Small intestine (tissue), 7 donors: ENCODE measurements at regions not wholly inside any gene's neighbourhood (a gene's known extent, or its start where the extent isn't known, plus 50 kb on each side); places are given as distances from the start of the nearest gene placed in this dataset.

Experiments
- DNase-seq, 2 donors: peaks; one replicate each; pipeline versions ENCODE4 v3.0.0 to v3.0.0-alpha.2; 2013
- FAIRE-seq: peaks from 2 replicates; lab custom pipeline; 2012; peaks lifted over from hg19 to GRCh38; lab: Jason Lieb, UNC
- H3K27ac ChIP-seq, 3 donors: one replicate each; pipeline ENCODE4 v1.5.1; 2013; ENCODE audit warnings: low read length in 2 of 3, mild to moderate bottlenecking in 2 of 3, control low read depth in 1 of 3, inconsistent platforms in 1 of 3, low read depth in 1 of 3, moderate library complexity in 1 of 3
- H3K27me3 ChIP-seq, 3 donors: one replicate each; pipeline ENCODE4 v1.6.1; 2013; ENCODE audit warnings: low read length in 3 of 3, inconsistent platforms in 1 of 3; ENCODE audit not compliant: control insufficient read depth in 3 of 3, insufficient read depth in 3 of 3
- H3K36me3 ChIP-seq, 3 donors: one replicate each; pipeline ENCODE4 v1.6.1; 2013; ENCODE audit warnings: low read length in 3 of 3, inconsistent platforms in 1 of 3, low read depth in 1 of 3, mild to moderate bottlenecking in 1 of 3, moderate library complexity in 1 of 3; ENCODE audit not compliant: control insufficient read depth in 3 of 3, insufficient read depth in 2 of 3
- H3K4me1 ChIP-seq, 3 donors: one replicate each; pipeline ENCODE4 v1.6.1; 2013; ENCODE audit warnings: low read length in 2 of 3, inconsistent platforms in 1 of 3, low read depth in 1 of 3, mild to moderate bottlenecking in 1 of 3, moderate library complexity in 1 of 3; ENCODE audit not compliant: control insufficient read depth in 3 of 3, insufficient read depth in 2 of 3
- H3K4me3 ChIP-seq, 3 donors: one replicate each; pipeline ENCODE4 v1.5.1; 2013; ENCODE audit warnings: low read length in 3 of 3, control low read depth in 1 of 3, inconsistent platforms in 1 of 3, low read depth in 1 of 3, mild to moderate bottlenecking in 1 of 3, moderate library complexity in 1 of 3
- H3K9me3 ChIP-seq, 2 donors: one replicate each; pipeline ENCODE4 v1.6.1; 2013; ENCODE audit warnings: low read depth in 1 of 2, low read length in 1 of 2; ENCODE audit not compliant: control insufficient read depth in 2 of 2, insufficient read depth in 1 of 2
- WGBS, 3 donors: extraction: QIAGEN DNeasy Blood & Tissue Kit; methylation state at CpG; one replicate each; pipeline ENCODE4 v1.1.7; 2013; 5-methylcytosine and 5-hydroxymethylcytosine counted together
- donor health status: healthy with polysubstance abuse.
- donor health status: control.
- donor health status: control.
- donor health status: Bipolar disorder and iron deficiency.
- donor health status: healthy.

DNA sequence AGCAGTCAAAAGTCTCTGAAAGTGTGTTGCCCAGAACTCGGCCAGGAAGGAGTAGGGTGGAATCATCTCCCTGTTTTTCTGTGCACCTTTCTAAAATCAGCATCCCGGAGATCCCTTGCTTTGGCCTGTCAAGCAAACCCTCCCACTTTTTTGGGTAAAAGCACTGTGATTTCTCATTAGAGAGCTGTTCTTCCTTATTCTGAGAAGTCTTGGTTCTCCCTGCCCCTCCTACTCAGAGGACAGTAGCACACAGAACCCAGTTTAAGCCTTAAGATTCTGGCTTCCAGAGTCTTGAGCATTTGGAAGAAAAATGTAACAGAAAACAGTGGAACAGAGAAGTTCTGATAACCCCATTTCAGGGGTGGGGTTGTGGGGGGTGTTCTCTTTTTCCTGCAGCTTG is 52.6 kb upstream of the KATNAL1 start:
- Histone ChIP-seq H3K27me3 (no peaks in the 10 kb centered on the region), H3K9me3 (no peaks in the 10 kb centered on the region), H3K36me3 (no peaks in the 10 kb centered on the region), H3K4me1 (peaks cover 0 to 2% (median 0%) of the 10 kb centered on the region in 3 donors), H3K27ac (no peak overlapping the region), H3K4me3 (no peak overlapping the region)
- 95 to 96% (median 95%) methylated on average over 2 of the region's 2 CpGs for WGBS, 3 donors
- DNase-seq (no peak), FAIRE-seq (no peak)

DNA sequence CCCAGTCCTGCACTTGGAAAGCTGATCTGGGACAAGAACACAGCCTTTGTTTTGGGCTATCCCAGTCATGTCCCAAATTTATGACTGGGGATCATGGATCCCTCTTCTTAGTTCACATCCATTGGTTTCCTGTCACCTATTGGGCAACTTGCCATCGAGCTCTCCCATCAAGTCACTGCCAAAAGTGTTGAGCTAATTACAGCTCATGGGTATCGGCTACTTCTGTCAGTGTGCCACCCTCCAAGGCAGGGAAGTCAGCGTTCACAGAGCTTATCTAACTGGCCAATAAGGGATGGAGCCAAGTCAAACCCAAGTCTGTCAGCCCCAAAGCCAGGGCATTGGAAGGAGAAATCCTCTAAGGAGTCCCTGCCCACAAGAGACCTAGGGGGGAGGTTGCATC is 53.2 kb upstream of the KATNAL1 start:
- H3K27me3 ChIP-seq = no peaks in the 10 kb centered on the region

DNA sequence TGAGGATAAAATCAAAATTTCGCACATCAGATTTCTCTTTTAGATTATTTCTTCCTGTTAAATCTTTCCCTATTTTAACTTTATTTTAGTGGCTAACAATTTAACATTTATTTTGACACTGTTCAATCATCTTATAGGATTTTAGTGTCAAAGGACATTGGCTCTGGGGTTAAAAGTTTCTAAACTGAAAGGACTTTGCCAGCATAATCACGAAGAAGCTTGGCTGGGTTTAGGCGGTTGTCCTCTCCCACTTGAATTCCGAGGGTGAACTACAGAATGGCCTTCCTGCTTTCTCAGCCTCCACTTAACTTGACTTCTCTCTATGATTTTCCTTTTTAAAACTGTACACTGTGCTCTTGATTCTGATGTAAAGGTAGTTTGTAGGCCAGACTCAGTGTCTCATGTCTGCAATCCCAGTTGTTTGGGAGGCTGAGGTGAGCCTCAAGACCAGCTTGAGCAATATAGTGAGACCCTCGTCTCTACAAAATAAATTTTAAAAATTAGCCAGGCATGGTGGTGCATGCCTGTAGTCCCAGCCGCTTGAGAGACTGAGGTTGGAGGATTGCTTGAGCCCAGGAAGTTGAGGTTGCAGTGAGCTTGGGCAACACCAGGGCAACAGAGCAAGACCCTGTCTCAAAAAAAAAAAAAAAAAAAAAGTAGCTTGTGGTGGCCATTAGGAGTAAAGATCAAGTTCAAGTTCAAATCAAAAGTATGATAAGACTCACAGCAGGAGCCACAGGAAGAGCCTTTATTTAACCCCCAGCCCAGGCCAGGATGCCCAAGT is 54.8 kb upstream of the KATNAL1 start:
- FAIRE-seq = no peak
- H3K27ac ChIP-seq = no peak overlapping the region

More for the DNA sequence above, 53.2 kb upstream of the KATNAL1 start:
- Histone ChIP-seq H3K9me3 (no peaks in the 10 kb centered on the region), H3K36me3 (no peaks in the 10 kb centered on the region), H3K4me3 (no peak overlapping the region), H3K4me1 (peaks cover 0 to 2% (median 0%) of the 10 kb centered on the region in 3 donors), H3K27ac (no peak overlapping the region)
- 92 to 94% (median 93%) methylated on average over 3 of the region's 3 CpGs for WGBS, 3 donors
- DNase-seq (no peak), FAIRE-seq (no peak)

DNA sequence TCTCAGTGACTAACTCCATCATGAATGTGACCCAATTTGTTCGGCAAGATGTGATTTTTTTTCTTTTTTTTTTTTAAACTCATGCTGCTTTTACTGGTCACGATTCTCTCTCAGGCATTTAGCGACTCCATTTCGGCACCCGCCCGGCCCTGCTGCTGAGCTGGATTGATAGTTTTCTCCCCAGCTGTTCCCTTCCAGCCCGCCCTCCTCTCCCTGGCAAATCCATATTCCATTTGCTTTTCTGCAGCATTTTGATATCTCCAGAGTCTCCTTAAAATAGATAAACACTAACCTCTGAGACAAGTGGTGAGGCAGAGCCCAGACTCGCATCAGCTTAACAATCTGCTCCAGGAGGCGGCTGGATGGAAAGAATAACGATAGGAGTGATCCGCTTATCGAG is 55.5 kb upstream of the KATNAL1 start:
- no peaks in the 10 kb centered on the region for H3K27me3 ChIP-seq
- H3K27ac ChIP-seq = no peak overlapping the region
- FAIRE-seq (no peak), DNase-seq (no peak)
- H3K9me3 ChIP-seq = no peaks in the 10 kb centered on the region
- no peak overlapping the region for H3K4me3 ChIP-seq
- peaks cover 0 to 2% (median 0%) of the 10 kb centered on the region in 3 donors for H3K4me1 ChIP-seq
- H3K36me3 ChIP-seq = no peaks in the 10 kb centered on the region
- 78 to 92% (median 87%) methylated on average over 12 of the region's 12 CpGs for WGBS, 3 donors

More for the DNA sequence above, 54.8 kb upstream of the KATNAL1 start:
- H3K36me3 ChIP-seq = no peaks in the 10 kb centered on the region
- DNase-seq = no peak
- 75 to 78% (median 78%) methylated on average over 6 of the region's 6 CpGs for WGBS, 3 donors
- no peaks in the 10 kb centered on the region for H3K27me3 ChIP-seq
- peaks cover 0 to 2% (median 0%) of the 10 kb centered on the region in 3 donors for H3K4me1 ChIP-seq
- H3K9me3 ChIP-seq = no peaks in the 10 kb centered on the region
- no peak overlapping the region for H3K4me3 ChIP-seq

DNA sequence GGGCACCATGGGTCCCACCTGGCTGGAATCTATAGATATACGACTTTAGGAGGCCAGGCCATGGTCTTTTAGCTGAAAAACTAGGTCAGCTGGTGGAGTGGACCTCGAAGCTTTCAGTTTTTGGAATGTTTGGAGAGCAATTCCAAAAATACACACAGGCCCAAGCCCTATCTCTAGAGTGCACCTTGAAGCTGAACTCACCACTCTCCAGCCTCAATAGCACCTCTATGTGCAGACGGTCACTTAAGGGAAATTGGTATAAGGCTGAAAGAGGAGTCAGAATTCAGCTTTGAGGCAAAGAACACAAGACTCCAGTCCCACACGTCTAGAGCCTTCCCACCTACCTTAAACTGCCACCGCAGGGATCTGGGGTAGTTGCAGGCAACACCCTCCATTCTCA is 56.4 kb upstream of the KATNAL1 start:
- peaks cover 0 to 2% (median 0%) of the 10 kb centered on the region in 3 donors for H3K4me1 ChIP-seq
- FAIRE-seq = no peak
- H3K27ac ChIP-seq = no peak overlapping the region
- no peaks in the 10 kb centered on the region for H3K27me3 ChIP-seq
- no peaks in the 10 kb centered on the region for H3K9me3 ChIP-seq
- H3K4me3 ChIP-seq = no peak overlapping the region
- WGBS, 3 donors = 86 to 93% (median 92%) methylated on average over 5 of the region's 5 CpGs
- no peak for DNase-seq
- H3K36me3 ChIP-seq = no peaks in the 10 kb centered on the region

DNA sequence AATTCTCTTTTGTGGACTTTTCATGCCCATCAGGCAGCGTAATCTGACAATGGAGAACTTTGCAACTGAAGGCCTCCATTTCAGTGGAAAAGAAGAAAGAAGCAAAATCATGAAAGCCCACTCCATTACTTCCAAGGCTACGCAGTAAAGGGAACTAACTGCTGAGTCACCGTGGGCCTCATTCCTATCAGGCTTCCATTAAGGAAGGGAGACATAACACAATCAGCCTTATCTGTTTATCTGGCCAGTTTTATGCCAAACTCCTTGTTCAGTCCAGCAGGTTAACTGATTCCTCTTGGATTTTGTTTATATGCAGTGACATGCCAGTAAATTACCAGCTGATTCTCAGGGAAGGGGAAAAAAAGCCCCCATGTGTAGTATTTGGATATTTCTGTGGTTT is 56.8 kb upstream of the KATNAL1 start:
- no peak overlapping the region for H3K27ac ChIP-seq
- DNase-seq (no peak), FAIRE-seq (no peak)
- 72 to 86% (median 84%) methylated on average over 3 of the region's 3 CpGs for WGBS, 3 donors
- no peaks in the 10 kb centered on the region for H3K9me3 ChIP-seq
- no peak overlapping the region for H3K4me3 ChIP-seq
- no peaks in the 10 kb centered on the region for H3K27me3 ChIP-seq
- H3K4me1 ChIP-seq = peaks cover 0 to 2% (median 0%) of the 10 kb centered on the region in 3 donors
- H3K36me3 ChIP-seq = no peaks in the 10 kb centered on the region

DNA sequence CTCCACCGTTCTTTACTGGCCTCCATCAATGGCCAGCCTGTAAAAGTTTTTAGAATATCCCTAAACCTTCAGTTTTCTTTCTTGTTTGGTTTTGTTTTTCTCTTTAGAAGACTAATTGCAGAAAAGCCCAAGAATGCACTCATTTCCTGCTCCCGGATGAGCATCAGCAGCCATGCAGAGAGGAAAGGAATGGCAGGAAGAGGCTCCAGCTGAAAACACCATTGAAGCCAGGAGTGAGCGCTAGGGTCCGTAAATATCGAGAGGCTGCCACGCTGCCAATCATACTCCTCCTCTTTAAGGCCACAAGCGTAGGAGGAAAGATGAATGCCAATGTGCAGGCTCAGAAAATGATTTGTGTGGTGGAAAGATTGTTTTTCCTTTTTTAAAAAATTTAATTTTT is 57.4 kb upstream of the UBE2L5 start:
- no peaks in the 10 kb centered on the region for H3K36me3 ChIP-seq
- H3K9me3 ChIP-seq = no peaks in the 10 kb centered on the region
- WGBS, 3 donors = 59 to 90% (median 80%) methylated on average over 7 of the region's 7 CpGs
- no peak overlapping the region for H3K4me3 ChIP-seq
- no peaks in the 10 kb centered on the region for H3K27me3 ChIP-seq
- H3K27ac ChIP-seq = peak overlapping the region in 1 of 3 donors; percentile 43
- H3K4me1 ChIP-seq = peaks cover 0 to 2% (median 0%) of the 10 kb centered on the region in 3 donors
- FAIRE-seq (no peak), DNase-seq (no peak)

DNA sequence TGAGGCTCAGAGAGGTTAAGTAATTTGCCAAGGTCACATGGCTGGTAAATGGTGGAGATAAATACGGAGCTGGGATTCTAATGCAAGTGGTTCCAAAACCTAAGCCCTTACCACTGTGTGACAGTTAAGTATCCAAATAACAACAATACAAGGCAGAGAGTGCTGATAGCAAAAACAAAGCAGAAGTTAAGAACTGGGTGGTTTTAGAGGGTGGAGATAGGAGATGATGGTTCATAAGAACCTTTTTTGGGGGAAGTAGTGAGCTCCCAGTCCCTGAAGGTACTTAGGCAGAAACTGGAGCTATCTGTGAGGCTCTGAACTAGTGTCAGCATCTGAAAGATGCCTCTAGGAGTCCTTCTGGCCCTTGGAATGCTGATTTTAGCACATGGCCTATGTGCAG is 56.2 kb upstream of the UBE2L5 start:
- whole genome bisulfite sequencing, 3 donors = 39 to 86% (median 83%) methylated on average over 1 of the region's 1 CpG
- Histone ChIP-seq H3K9me3 (no peaks in the 10 kb centered on the region), H3K4me3 (no peak overlapping the region), H3K36me3 (no peaks in the 10 kb centered on the region), H3K27me3 (no peaks in the 10 kb centered on the region), H3K27ac (no peak overlapping the region), H3K4me1 (peaks cover 0 to 2% (median 0%) of the 10 kb centered on the region in 3 donors)
- FAIRE-seq (no peak), DNase-seq (no peak)
